ENCODE measurements at regions not wholly inside any gene's neighbourhood (a gene's known extent, or its start where the extent isn't known, plus 50 kb on each side); places are given as distances from the start of the nearest gene placed in this dataset.

DNA sequence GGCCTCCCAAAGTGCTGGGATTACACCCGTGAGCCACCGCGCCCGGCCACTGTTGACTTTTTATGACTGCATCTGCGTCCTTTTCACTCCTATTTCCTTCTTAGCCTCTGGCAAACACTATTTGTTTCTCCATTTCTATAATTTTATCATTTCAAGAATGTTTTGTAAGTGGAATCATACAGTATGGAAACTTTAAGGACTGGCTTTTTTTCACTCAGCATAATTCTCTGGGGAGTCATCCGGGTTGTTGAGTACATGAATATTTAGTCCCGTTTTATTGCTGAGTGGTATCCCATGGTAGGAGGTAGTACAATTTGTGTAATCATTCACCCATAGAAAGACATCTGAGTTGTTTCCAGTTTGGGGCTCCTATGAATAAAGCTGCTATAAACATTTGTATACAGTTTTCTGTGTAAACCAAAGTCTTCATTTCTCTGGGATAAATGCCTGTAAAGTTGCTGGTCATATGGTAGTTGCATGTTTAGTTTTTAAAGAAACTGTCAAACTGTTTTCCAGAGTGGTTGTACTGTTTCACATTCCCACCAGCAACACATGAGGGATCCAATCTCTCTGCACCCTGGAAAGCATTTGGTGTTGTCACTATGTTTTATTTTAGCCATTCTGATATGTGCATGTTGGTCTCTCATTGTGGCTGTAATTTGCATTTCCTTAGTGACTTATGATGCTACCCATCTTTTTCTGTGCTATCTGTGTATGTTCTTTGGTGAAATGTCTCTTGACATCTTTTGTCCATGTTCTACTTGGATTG is 139.6 kb upstream of the EEPD1 start:
- no peaks in the 10 kb centered on the region for H3K27me3 ChIP-seq (ENCODE audit: insufficient read depth, low read length, poor library complexity)
- no peak overlapping the region for H2AK5ac ChIP-seq (ENCODE audit: low read length)
- H3K27ac ChIP-seq (ENCODE audit: low read depth, low read length): no peak overlapping the region
- WGBS (ENCODE audit: extremely low coverage, insufficient coverage, low lambda C conversion rate): no CpG with 5 or more reads among the region's 7 CpGs
- H2BK120ac ChIP-seq (ENCODE audit: low read depth, low read length): no peak overlapping the region
- no peak overlapping the region for H3K4me2 ChIP-seq (ENCODE audit: low read length)
- no peak overlapping the region for H4K5ac ChIP-seq (ENCODE audit: low read length)
- H3K9ac ChIP-seq (ENCODE audit: low read length): no peak overlapping the region
- no peaks in the 10 kb centered on the region for H3K79me2 ChIP-seq (ENCODE audit: control insufficient read depth, insufficient read depth, low read length)
- H3K4ac ChIP-seq (ENCODE audit: low read depth, low read length): no peak overlapping the region
- no peak overlapping the region for H3K18ac ChIP-seq (ENCODE audit: low read length)
- no peaks in the 10 kb centered on the region for H3K36me3 ChIP-seq (ENCODE audit: control insufficient read depth, insufficient read depth, low read length)
- no peak overlapping the region for H3K56ac ChIP-seq (ENCODE audit: low read length)
- no peaks in the 10 kb centered on the region for H3K79me1 ChIP-seq (ENCODE audit: low read length)
- H3K4me1 ChIP-seq (ENCODE audit: control insufficient read depth, low read depth, low read length): peaks cover 5% of the 10 kb centered on the region
- DNase-seq: no peak
- no peak overlapping the region for H3K4me3 ChIP-seq (ENCODE audit: low read length)
- H3K23ac ChIP-seq (ENCODE audit: low read length): no peak overlapping the region
- H2BK5ac ChIP-seq (ENCODE audit: low read length): no peak overlapping the region
- H4K8ac ChIP-seq (ENCODE audit: low read depth, low read length): no peak overlapping the region
- H2BK15ac ChIP-seq (replicated peaks; ENCODE audit: low read depth): no peak overlapping the region

DNA sequence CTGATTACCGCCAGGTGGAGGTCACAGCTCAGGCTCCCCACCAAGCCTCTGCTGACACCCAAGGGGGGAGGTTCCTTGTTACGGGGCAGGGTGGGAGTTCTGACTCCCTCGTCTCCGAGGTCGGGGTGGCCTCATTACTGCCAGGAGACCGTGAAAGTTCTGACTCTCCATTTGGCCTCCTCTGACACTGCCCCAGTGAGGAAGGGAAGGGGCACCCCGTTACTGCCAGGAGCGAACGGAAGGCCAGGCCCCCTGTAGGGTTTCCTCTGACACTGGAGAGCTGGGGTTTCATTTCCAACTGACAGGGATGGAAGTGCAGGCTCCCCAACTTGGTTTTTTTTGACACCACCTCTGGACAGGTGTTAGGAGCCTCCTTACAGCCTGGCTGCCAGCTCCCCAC is 138.1 kb upstream of the EEPD1 start:
- H3K4ac ChIP-seq (ENCODE audit: low read depth, low read length): no peak overlapping the region
- no CpG with 5 or more reads among the region's 9 CpGs for WGBS (ENCODE audit: extremely low coverage, insufficient coverage, low lambda C conversion rate)
- H3K18ac ChIP-seq (ENCODE audit: low read length): no peak overlapping the region
- H2BK5ac ChIP-seq (ENCODE audit: low read length): no peak overlapping the region
- H4K5ac ChIP-seq (ENCODE audit: low read length): no peak overlapping the region
- H3K23ac ChIP-seq (ENCODE audit: low read length): no peak overlapping the region
- no peak overlapping the region for H3K4me3 ChIP-seq (ENCODE audit: low read length)
- H2AK5ac ChIP-seq (ENCODE audit: low read length): no peak overlapping the region
- H2BK15ac ChIP-seq (replicated peaks; ENCODE audit: low read depth): no peak overlapping the region
- H3K27me3 ChIP-seq (ENCODE audit: insufficient read depth, low read length, poor library complexity): no peaks in the 10 kb centered on the region
- no peaks in the 10 kb centered on the region for H3K36me3 ChIP-seq (ENCODE audit: control insufficient read depth, insufficient read depth, low read length)
- no peak overlapping the region for H3K56ac ChIP-seq (ENCODE audit: low read length)
- no peak overlapping the region for H2BK120ac ChIP-seq (ENCODE audit: low read depth, low read length)
- H3K4me1 ChIP-seq (ENCODE audit: control insufficient read depth, low read depth, low read length): peaks cover 5% of the 10 kb centered on the region
- H3K4me2 ChIP-seq (ENCODE audit: low read length): no peak overlapping the region
- no peak overlapping the region for H3K9ac ChIP-seq (ENCODE audit: low read length)
- no peaks in the 10 kb centered on the region for H3K79me1 ChIP-seq (ENCODE audit: low read length)
- H3K79me2 ChIP-seq (ENCODE audit: control insufficient read depth, insufficient read depth, low read length): no peaks in the 10 kb centered on the region
- no peak for DNase-seq
- no peak overlapping the region for H3K27ac ChIP-seq (ENCODE audit: low read depth, low read length)
- no peak overlapping the region for H4K8ac ChIP-seq (ENCODE audit: low read depth, low read length)

DNA sequence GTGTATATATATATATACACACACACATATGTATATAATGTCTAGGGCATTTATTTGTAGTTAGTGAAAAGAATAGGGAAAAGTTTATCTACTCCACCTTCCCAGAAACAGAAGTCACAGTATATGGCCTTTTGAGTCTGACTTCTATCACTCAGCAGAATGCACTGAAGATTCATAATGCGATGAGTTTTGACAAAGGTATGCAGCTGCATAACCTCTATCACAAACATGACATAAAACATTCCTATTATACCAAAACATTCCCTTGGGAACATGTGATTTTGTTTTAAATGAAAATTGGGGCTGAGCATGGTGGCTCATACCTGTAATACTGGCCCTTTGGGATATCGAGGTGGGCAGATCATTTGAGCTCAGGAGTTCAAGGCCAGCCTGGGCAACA is 137.3 kb upstream of the EEPD1 start:
- no peak overlapping the region for H3K18ac ChIP-seq (ENCODE audit: low read length)
- H3K27ac ChIP-seq (ENCODE audit: low read depth, low read length): no peak overlapping the region
- H3K36me3 ChIP-seq (ENCODE audit: control insufficient read depth, insufficient read depth, low read length): no peaks in the 10 kb centered on the region
- no peak overlapping the region for H2BK15ac ChIP-seq (replicated peaks; ENCODE audit: low read depth)
- no CpG with 5 or more reads among the region's 2 CpGs for WGBS (ENCODE audit: extremely low coverage, insufficient coverage, low lambda C conversion rate)
- no peak overlapping the region for H2BK5ac ChIP-seq (ENCODE audit: low read length)
- DNase-seq: no peak
- no peaks in the 10 kb centered on the region for H3K79me1 ChIP-seq (ENCODE audit: low read length)
- peaks cover 5% of the 10 kb centered on the region for H3K4me1 ChIP-seq (ENCODE audit: control insufficient read depth, low read depth, low read length)
- no peak overlapping the region for H3K4me3 ChIP-seq (ENCODE audit: low read length)
- no peak overlapping the region for H4K5ac ChIP-seq (ENCODE audit: low read length)
- H3K27me3 ChIP-seq (ENCODE audit: insufficient read depth, low read length, poor library complexity): no peaks in the 10 kb centered on the region
- no peak overlapping the region for H2BK120ac ChIP-seq (ENCODE audit: low read depth, low read length)
- no peak overlapping the region for H3K23ac ChIP-seq (ENCODE audit: low read length)
- H2AK5ac ChIP-seq (ENCODE audit: low read length): no peak overlapping the region
- H4K8ac ChIP-seq (ENCODE audit: low read depth, low read length): no peak overlapping the region
- no peak overlapping the region for H3K4me2 ChIP-seq (ENCODE audit: low read length)
- H3K9ac ChIP-seq (ENCODE audit: low read length): no peak overlapping the region
- no peak overlapping the region for H3K56ac ChIP-seq (ENCODE audit: low read length)
- H3K79me2 ChIP-seq (ENCODE audit: control insufficient read depth, insufficient read depth, low read length): no peaks in the 10 kb centered on the region
- no peak overlapping the region for H3K4ac ChIP-seq (ENCODE audit: low read depth, low read length)

DNA sequence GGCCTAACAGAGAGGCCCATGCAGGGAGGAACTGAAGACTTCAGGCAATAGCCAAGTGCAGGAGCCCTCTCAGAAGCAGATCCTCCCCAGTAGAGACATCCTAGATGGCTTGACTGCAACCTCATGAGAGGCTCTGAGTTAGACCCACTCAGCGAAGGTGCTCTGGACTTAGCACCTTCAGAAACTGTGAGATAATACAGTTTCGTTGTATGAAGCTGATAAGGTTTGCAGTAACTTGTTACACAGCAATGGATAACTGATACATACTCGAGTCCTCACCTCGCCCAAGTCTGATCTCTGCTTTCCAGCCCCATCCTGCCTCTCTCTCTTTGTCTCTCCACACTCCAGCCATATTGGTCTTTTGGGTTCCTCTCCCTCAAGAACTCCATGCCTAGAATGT is 136.4 kb upstream of the EEPD1 start:
- Histone ChIP-seq H4K8ac (ENCODE audit: low read depth, low read length) (no peak overlapping the region), H3K9ac (ENCODE audit: low read length) (no peak overlapping the region), H3K4me2 (ENCODE audit: low read length) (no peak overlapping the region), H3K4ac (ENCODE audit: low read depth, low read length) (no peak overlapping the region), H3K23ac (ENCODE audit: low read length) (no peak overlapping the region), H2BK5ac (ENCODE audit: low read length) (no peak overlapping the region), H3K4me3 (ENCODE audit: low read length) (no peak overlapping the region), H4K5ac (ENCODE audit: low read length) (no peak overlapping the region), H3K18ac (ENCODE audit: low read length) (no peak overlapping the region), H3K79me2 (ENCODE audit: control insufficient read depth, insufficient read depth, low read length) (no peaks in the 10 kb centered on the region), H2AK5ac (ENCODE audit: low read length) (no peak overlapping the region), H3K56ac (ENCODE audit: low read length) (no peak overlapping the region), H3K4me1 (ENCODE audit: control insufficient read depth, low read depth, low read length) (no peaks in the 10 kb centered on the region), H2BK15ac (replicated peaks; ENCODE audit: low read depth) (no peak overlapping the region), H3K27ac (ENCODE audit: low read depth, low read length) (no peak overlapping the region), H3K27me3 (ENCODE audit: insufficient read depth, low read length, poor library complexity) (no peaks in the 10 kb centered on the region), H2BK120ac (ENCODE audit: low read depth, low read length) (no peak overlapping the region), H3K36me3 (ENCODE audit: control insufficient read depth, insufficient read depth, low read length) (no peaks in the 10 kb centered on the region), H3K79me1 (ENCODE audit: low read length) (no peaks in the 10 kb centered on the region)
- no CpG with 5 or more reads among the region's 4 CpGs for WGBS (ENCODE audit: extremely low coverage, insufficient coverage, low lambda C conversion rate)
- DNase-seq: no peak

DNA sequence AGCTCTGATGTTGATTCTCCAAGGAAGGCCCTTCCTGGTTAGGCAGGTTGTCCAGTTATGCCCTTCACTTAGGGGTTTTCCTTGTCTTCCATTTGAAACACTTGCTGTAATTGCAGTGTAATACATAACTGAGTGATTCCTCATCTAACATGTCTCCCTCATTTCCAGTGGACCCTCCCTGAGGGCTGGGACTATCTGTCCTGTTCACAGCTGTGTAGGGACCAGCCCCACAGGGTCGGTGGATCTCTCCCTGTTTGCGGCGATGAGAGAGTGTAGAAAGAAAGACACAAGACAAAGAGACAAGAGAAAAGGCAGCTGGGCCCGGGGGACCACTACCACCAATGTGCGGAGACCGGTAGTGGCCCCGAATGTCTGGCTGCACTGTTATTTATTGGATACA is 135.9 kb upstream of the EEPD1 start:
- H4K5ac ChIP-seq (ENCODE audit: low read length): no peak overlapping the region

More for the DNA sequence above, 135.9 kb upstream of the EEPD1 start:
- Histone ChIP-seq H2BK15ac (replicated peaks; ENCODE audit: low read depth) (no peak overlapping the region), H3K9ac (ENCODE audit: low read length) (no peak overlapping the region), H3K27ac (ENCODE audit: low read depth, low read length) (no peak overlapping the region), H3K4me2 (ENCODE audit: low read length) (no peak overlapping the region), H3K56ac (ENCODE audit: low read length) (no peak overlapping the region), H3K79me2 (ENCODE audit: control insufficient read depth, insufficient read depth, low read length) (no peaks in the 10 kb centered on the region), H3K4ac (ENCODE audit: low read depth, low read length) (no peak overlapping the region), H2BK120ac (ENCODE audit: low read depth, low read length) (no peak overlapping the region), H4K8ac (ENCODE audit: low read depth, low read length) (no peak overlapping the region), H3K4me1 (ENCODE audit: control insufficient read depth, low read depth, low read length) (no peaks in the 10 kb centered on the region), H3K18ac (ENCODE audit: low read length) (no peak overlapping the region), H3K23ac (ENCODE audit: low read length) (no peak overlapping the region), H3K79me1 (ENCODE audit: low read length) (no peaks in the 10 kb centered on the region), H3K4me3 (ENCODE audit: low read length) (no peak overlapping the region), H3K27me3 (ENCODE audit: insufficient read depth, low read length, poor library complexity) (no peaks in the 10 kb centered on the region), H2BK5ac (ENCODE audit: low read length) (no peak overlapping the region), H2AK5ac (ENCODE audit: low read length) (no peak overlapping the region), H3K36me3 (ENCODE audit: control insufficient read depth, insufficient read depth, low read length) (no peaks in the 10 kb centered on the region)
- no peak for DNase-seq
- no CpG with 5 or more reads among the region's 7 CpGs for WGBS (ENCODE audit: extremely low coverage, insufficient coverage, low lambda C conversion rate)
